ENCODE measurements at regions not wholly inside any gene's neighbourhood (a gene's known extent, or its start where the extent isn't known, plus 50 kb on each side); places are given as distances from the start of the nearest gene placed in this dataset.

DNA sequence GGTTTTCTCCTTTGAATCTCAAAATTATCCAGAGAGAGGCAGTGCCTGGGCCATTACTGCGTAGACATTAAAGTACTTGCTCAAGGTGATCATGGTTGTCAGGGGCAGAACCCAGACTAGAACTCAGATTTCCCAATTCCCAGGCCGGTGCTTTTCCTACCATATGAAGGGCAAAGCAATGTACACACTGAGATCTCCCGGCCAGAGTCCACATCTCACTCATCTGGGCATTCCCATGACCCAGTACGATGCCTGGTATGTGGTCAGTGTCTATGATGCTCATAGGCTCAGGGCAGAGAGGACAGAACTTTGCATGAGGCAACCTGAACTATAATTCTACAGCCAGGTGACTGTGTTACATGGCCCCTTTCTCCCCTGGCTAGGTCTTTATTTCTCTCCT is 531.4 kb downstream of the TDRD15 start:
- TF ChIP-seq POLR2A (IDR thresholded peaks at IDR 0.05; ENCODE audit: low read depth, low read length) (no peak), BHLHE40 (IDR thresholded peaks at IDR 0.05; ENCODE audit: low read depth, low read length) (no peak), MAFK (IDR thresholded peaks at IDR 0.05; ENCODE audit: low read depth, low read length) (no peak), MXI1 (IDR thresholded peaks at IDR 0.05; ENCODE audit: borderline replicate concordance, low read depth, low read length) (no peak)
- TF ChIP-seq, protein P1, sequence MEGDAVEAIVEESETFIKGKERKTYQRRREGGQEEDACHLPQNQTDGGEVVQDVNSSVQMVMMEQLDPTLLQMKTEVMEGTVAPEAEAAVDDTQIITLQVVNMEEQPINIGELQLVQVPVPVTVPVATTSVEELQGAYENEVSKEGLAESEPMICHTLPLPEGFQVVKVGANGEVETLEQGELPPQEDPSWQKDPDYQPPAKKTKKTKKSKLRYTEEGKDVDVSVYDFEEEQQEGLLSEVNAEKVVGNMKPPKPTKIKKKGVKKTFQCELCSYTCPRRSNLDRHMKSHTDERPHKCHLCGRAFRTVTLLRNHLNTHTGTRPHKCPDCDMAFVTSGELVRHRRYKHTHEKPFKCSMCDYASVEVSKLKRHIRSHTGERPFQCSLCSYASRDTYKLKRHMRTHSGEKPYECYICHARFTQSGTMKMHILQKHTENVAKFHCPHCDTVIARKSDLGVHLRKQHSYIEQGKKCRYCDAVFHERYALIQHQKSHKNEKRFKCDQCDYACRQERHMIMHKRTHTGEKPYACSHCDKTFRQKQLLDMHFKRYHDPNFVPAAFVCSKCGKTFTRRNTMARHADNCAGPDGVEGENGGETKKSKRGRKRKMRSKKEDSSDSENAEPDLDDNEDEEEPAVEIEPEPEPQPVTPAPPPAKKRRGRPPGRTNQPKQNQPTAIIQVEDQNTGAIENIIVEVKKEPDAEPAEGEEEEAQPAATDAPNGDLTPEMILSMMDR (conservative IDR thresholded peaks at IDR 0.05; ENCODE audit: low read depth, low read length) = no peak
- TF ChIP-seq, protein P2, sequence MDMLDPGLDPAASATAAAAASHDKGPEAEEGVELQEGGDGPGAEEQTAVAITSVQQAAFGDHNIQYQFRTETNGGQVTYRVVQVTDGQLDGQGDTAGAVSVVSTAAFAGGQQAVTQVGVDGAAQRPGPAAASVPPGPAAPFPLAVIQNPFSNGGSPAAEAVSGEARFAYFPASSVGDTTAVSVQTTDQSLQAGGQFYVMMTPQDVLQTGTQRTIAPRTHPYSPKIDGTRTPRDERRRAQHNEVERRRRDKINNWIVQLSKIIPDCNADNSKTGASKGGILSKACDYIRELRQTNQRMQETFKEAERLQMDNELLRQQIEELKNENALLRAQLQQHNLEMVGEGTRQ (IDR thresholded peaks at IDR 0.05; ENCODE audit: low read depth, low read length) = no peak

All from IMR-90 (cell line).